HG03457 (cell line): ENCODE measurements at regions not wholly inside any gene's neighbourhood (a gene's known extent, or its start where the extent isn't known, plus 50 kb on each side); places are given as distances from the start of the nearest gene placed in this dataset.

Source experiments
- ATAC-seq: cut with Tn5 transposase; IDR thresholded peaks from one replicate; pipeline ENCODE4 v1.9.1; 2021; ENCODE audit warnings: moderate number of reproducible peaks; ENCODE audit not compliant: unreplicated experiment

DNA sequence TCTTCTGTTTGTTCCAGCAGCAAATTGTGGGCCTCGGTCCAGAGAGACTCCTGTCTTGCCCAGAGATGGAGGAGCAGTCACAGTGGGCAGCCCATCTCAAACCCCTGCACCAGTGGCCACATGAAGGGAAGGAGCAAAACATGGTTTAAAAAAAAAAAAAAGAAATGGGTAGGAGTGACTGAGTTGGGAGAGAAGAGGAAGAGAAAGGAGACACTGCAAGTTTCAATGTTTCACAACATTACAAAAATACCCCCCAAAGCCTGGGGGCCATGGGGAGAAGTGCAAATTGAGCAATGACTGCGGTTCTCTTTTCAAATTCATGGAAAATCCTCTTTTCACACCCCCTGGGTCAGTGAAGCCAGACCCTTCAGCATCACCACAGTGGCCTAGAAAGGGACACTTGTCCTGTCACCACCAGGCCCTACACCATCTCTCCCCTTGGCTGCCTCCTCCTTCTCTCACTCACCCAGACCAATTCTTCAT, 117.1 kb downstream of the ZFP36L2 start:
- ATAC-seq = no peak

DNA sequence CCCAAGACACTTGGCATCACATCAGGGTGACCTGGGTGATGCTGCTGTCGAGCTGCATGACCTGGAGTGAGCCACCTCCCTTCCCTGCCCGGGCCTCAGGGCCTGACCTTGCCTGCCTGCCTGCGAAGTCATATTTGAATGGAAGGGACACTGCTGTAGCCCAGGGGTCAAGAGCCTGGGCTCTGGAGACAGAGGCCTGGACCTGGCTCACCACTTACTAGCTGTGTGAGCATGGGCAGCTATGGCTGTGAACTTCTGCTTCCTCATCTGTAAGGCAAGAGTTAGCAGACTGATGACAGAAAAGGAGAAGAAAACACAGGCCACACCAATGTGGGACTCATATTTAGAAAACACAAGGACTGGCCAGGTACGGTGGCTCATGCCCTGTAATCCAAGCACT, 118.7 kb downstream of the ZFP36L2 start:
- no peak for ATAC-seq

DNA sequence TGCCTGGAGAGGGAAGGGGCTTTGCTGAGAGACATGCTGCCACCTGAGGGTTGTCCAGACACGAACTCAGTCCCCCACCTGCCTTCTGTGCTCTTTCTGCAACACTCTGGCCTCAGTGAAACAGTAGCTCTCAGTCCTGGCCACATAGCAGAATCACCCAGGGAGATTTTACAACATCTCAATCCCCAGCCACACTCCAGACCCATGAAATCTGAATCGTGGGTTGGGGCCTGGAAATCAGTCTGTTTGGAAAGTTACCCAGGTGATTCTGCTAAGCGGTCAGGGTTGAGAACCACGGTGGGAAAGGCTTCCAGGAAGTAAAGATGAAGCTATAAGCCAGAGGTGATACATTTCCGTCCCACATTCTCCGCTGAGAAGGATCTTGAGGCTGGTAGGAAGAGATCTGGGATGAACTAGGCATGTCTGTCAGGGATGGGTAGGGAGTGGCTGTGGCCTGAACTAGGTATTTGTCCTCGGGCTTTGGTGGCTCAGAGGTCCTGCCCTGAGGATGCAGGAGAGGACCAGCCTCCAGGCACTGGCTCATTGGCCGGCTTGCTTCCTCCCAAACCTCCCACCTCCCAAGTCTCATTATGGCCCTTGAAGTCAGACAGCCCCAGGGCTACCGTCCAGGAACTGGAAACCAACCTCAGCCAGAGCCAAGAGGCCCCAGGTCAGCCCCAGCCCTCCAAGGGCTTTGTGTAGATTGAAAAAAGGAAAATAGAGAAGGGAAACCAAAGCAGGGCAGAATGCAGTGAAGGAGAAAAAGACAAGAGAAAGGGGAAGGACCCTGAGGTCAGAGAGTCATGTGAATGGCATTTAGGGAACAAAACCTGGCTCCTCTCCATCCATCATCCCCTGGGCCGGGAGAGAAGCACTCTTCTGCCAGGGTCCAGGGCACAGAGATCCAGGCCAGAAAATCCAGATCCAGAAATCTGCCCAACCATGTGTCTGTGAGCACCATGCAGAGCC, 119.6 kb downstream of the ZFP36L2 start:
- ATAC-seq = no peak

DNA sequence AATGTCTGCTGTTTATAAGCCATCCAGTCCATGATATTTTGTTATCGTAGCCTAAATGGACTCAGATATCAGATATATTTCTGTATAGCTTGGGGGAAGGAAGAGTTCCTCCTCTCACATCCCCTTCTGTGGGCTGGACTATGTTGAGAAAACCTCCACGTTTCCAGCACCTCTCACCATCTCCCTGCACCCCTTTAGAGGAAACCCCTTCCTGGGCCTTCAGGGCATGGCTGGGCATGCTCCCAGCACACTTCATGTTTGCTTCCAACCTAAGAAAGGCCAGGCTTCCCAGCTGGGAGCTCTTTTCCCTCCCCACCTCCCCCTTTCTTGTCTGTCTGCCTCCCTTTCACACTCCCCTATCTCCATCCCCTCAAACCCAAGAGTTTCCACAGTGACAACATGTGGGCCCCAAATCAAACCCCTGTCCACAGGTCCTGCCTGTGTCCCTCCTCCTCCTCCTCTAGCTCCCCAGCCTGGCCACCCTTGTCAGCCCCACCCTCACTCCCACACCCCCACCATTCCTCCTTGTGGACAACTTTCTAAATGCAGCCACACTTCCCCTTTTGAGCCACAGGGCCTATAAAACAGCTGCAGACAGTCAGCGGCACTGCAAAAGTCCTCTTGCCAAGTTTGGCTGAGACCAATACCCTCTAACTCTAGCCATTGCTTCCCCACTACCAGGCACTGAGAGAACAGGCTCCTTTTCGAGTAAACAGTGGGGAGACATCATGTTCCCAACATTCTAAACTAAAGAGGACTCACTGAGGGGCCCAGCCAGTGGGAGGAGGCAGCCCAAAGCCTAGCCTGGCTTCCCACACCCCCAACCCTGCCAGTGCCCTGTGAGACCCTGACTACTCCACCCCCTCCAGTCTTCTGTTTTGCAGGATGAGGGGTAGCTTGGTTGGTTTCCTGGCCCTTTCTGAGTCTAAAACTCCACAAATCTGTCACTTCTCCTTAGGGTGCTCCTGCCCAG, 120.5 kb downstream of the ZFP36L2 start:
- no peak for ATAC-seq

DNA sequence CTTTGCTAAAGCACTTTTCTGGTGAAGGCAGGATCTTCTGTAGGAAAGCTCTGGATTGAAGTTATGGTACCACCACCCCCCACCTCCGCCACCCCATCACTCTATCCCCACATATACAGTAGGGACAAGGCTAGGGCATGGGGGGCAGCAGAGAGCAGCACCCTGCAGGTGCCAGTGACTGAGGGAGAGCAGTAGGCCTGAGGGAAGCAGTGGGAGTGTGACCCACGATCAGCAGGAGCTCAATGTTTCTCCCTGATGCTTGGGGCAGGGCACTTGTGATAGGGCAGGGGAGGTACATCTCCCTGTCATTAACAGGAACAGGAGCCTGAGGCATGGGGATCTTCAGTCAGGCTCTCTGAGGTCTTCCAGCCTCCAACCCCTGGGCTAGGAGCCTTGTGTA, 121.6 kb downstream of the ZFP36L2 start:
- no peak for ATAC-seq

DNA sequence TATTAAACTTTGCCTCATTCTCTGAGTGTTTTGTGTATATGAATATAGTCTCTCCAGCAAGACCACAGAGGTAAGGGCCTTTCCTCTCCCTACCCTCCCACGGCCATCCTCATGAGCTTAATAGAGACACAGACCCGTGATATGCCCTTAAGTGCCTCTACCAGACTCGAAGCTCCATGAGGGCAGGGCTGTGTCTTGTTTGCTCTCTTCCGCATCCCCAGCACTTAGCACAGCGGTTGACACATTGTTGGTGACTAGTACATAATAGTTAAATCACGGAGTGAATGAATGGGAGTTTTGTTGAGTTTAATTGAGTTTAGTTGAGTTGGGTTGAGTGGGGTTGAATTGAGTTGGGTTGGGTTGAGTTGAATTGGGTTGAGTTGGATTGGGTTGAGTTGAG, 122.3 kb downstream of the ZFP36L2 start:
- no peak for ATAC-seq

DNA sequence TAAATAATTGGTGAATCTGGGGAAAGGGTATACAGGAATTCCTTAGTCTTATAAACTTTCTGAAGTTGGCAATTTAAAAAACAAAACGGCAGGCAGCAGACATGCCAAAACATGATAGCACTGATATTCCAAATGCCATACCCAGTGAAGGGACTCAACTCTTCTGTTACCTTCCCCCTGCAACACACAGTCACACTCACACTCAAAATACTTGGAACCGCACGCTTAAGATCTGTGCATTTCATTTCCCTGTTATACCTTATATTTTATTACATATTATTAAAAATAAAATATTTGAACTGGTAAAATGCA, 123.4 kb downstream of the ZFP36L2 start:
- no peak for ATAC-seq

DNA sequence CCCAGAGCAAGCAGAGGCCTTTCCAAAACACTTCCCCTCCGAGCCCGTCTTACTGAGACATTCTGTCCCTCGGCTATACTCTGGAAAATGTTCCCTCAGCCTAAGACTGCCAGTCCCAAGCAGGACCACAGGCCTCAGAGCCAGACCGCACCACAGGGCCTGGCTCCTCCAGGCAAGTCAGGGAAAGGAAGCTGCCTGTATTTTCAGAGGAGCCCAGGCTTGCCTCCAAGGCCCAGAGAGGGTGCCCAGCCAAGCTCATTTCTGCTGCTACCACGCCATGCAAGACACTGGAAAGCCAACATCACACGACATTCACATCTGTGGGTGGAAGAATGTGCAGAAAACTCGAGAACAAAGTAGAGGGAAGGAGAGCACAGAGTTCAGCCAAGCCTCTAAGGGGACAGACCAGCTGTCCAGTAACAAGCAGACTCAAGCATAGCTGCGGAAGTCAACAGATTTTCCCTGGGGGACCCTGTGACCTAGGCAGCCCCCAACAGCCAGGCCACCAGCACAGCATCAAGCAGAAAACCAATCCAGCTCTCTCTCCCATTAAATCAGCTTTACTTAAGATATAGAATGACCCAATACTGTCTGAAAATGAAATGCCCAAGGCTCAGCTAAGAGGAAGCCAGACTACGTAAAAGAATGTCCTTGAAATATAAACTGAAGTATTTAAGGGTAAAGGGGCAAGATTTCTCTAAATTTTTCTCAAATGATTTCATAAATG, 123.9 kb downstream of the ZFP36L2 start:
- no peak for ATAC-seq

DNA sequence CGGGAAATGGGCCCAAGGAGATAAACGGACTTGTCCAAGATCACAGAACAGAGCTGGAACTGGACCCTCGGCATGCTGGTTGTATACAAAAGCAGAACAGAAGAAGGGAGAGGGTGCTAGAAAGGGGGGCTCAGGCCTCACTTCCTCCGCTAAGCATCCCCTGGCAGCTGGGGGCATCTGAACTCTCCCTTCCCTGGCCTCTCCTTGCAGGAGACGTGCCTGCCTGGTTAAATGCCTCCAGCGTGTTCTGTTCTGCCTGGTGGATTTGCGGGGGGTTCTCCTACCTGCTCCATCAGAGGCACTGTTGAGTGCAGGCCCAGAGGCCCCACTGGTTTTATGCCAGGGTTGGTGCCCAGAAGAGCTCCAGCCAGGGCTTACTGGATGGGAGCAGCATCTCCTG, 124.7 kb downstream of the ZFP36L2 start:
- ATAC-seq = no peak

DNA sequence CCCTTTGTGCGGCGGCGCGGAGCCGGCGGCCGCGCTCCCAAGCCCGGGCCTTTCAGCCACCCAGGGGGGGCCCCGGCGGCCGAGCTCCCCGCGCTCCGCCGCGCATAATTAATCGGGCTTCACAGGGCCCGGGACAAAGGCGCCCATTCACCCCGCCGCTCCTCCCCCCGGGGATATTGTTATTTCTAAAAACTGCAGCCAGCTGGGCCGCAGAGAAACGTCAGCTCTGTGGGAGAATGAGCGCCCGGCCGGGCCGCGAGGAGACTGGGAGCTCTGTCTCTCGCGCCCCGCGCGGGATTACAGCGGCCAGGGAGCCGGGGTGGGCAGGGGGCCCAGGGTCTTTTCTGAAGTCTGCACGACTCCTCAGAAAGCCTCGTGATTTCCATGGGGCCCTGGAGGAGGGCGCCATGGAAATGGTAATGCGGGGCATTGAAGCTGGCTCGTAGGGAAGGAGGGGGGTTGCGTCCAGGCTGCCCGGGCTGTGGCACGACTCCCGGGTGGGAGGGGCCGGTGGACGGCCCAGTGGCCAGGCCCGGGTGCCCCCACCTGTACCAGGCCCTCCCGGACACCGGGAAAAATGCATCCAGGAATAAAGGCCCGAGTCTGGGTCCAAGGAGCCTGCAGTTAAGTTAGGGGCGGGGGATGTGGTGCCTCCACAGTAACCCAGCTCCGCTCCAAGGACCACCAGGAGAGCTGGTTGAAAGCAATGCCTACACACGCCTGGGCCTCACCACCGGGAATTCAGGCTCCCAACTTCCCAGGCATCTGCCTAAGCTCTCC, 125.3 kb downstream of the ZFP36L2 start:
- ATAC-seq = no peak

DNA sequence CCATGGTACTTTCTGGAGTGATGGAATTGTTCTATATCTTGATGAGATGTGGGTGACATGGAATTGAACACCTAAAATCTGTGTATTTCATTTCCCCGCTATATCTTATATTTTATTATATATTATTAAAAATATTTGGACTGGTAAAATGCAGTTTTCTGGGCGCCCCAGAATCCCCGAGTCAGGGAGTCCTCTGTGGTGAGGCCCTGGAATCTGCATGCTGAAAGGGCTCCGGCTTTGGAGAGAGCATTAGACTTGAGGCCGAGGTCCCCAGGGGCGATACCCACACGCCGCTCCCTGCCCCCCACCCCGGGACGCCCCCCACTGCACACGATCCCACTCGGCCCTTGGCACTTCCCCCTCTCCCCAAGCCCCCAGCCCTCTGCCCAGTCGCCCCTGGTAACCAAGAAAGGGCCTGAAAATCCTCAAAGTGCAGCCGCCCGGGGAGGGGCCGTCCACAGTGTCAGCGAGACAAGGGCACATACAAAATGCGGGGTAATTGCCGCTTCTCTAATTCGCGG, 126.0 kb downstream of the ZFP36L2 start:
- ATAC-seq = no peak

DNA sequence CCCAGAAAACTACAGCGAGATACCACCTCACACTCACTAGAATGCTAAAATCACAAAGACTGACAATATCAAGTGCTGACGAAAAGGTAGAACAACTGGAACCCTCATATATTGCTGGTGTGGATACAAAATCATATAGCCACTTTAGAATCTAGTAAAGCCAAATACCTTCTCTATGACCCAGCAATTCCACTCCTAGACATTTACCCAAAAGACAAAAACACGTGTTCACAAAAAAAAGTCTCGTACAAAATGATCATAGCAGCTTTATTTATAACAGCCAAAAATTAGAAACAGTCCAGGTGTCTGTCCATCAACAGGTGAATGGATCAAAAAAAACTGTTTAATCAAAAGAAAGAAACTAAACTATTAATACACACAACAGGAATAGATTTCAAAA, 126.6 kb downstream of the ZFP36L2 start:
- no peak for ATAC-seq

DNA sequence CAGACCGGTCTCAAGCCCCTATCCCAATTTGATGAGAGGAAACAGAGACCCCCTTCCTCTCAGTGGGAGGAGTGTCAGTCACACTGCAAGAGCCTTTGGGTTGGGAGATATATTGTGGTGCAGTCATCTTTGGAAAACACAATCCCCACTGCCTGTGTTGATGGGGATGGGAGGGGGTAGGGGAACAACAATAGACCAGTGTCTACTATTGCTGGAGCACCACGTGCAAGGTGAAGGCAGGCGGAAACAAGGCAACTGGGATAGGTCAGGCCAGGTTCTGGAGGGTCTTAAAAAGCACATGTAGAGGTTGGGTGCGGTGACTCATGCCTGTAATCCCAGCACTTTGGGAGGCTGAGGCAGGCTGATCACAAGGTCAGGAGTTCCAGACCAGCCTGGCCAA, 127.9 kb downstream of the ZFP36L2 start:
- ATAC-seq = no peak

DNA sequence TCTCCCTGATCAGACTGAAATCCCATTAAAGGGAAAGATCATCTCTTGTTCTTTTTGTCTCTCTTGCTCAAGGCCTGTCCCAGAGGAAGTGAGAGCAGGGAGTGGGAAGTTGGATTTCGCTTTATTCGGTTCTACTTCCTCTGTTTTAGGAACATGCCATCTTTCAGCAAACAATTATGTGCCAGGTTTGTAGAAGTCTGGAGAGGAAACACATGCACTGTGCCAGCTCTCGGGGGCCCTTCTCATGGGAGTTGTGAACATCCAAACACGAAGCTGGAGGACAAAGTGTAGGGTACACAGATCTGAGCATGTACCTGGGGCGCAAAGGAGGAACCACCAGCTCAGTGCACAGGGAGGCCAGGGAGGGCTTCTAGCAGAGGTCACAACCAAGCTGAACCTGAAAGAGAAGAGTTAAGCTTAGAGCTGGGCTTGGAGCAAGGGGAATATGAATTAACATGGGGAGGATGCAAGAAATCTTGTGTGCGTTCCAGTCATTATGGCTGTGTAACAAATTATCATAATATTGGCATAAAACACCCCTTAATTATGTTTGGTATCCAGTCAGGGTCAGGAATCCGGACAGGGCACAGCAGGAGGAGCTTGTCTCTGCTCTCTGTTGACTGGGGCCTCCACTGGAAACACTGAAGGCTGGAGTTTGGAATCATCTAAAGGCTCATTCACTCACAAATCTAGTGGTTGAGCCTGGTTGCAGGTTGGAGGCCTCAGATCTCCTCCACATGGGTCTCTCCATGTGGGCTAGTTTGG, 128.6 kb downstream of the ZFP36L2 start:
- ATAC-seq = no peak

DNA sequence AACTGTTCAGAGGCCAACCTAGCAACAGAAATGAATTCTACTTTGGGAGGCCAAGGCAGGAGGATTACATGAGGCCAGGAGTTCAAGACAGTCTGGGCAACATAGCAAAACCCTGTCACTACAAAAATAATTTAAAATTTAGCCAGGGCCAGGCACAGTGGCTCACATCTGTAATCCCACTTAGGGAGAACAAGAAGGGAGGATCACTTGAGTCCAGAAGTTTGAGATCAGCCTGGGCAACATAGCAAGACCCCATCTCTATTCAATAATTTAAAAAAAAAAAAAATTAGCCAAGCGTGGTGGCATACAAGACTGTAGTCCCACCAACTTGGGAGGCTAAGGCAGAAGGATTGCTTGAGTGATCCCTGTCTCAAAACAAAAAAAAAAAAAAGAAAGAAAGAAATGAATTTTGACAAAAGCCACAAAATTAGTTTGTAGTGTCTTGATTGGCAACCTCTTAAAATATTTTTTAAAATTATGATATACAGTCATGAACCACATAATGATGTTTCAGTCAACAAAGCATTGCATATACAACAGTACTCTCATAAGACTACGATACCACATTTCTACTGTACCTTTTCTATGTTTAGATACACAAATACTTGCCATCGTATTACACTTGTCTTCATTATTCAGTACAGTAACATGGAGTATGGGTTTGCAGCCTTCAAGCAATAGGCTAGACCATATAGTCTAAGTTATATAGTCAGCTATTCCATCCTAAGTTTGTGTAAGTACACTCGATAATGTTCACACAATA, 130.7 kb downstream of the ZFP36L2 start:
- ATAC-seq = no peak

DNA sequence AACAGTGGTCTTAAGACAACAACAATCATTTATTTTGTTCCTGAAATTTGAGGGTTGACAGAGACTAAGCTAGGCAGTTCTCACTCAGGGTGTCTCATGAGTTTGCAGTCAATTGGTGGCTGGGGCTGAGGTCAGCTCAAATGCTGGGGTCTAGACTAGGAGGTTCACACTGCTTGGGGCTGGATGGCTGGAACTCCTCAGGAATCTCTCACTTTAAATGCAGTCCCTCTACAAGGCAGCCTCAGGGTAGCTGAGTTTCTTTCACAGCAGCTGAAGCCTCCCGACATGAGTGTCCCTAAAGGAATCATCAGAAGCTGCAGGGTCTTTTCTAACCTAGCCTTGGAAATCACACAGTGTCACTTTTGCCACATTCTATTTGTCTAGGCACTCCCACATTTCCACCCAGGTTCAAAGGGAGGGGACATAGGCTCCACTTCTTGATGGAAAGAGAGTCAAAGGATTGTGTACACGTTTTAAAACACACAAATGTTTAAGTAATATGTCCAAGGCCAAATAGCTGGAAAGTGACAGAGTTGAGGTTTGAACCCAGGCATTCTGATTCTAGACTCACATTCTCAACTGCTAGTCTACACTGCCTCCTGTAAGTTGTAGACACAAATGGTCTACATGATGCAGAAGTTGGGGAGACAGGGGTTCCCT, 133.8 kb downstream of the ZFP36L2 start:
- no peak for ATAC-seq

DNA sequence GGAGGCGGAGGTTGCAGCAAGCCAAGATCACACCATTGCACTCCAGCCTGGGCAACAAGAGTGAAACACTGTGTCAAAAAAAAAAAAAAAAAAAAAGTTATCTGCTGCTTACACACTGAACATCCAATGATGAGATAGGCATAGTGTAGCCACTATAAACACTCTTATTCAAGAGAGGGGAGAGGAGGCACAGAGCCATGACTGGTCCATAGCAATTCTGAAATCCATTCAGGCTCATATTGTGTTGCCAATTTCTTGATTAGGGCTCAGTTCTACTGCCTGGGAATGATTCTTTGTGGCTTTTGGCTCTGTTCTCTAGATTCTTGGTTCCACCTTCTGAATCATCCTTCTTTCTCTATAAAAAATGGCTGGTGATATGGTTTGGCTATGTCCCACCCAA, 136.1 kb downstream of the ZFP36L2 start:
- ATAC-seq = no peak
